ENCODE measurements at regions not wholly inside any gene's neighbourhood (a gene's known extent, or its start where the extent isn't known, plus 50 kb on each side); places are given as distances from the start of the nearest gene placed in this dataset.
"Not testable (repeated sequence)": the region's sequence is repeated elsewhere in the genome, so short reads cannot be mapped to it uniquely, and the experiment has no call there.

- no peak for DNase-seq
Measured at GRCh38 chr11:134863294-134863693, 451.3 kb upstream of the B3GAT1 start.

- no peak for DNase-seq
Measured at GRCh38 chr11:134862587-134863195, 450.6 kb upstream of the B3GAT1 start.

GRCh38 chr11:134862105-134862502 is 450.1 kb upstream of the B3GAT1 start:
- no peak for DNase-seq

GRCh38 chr11:134861490-134862104 is 449.6 kb upstream of the B3GAT1 start:
- DNase-seq: no peak

- DNase-seq: no peak
Measured at GRCh38 chr11:134858783-134859480, 446.9 kb upstream of the B3GAT1 start.

- no peak for DNase-seq
Measured at GRCh38 chr11:134857035-134857434, 445.0 kb upstream of the B3GAT1 start.

GRCh38 chr11:134856056-134856971 is 444.3 kb upstream of the B3GAT1 start:
- no peak for DNase-seq

GRCh38 chr11:134853992-134854991 is 442.2 kb upstream of the B3GAT1 start:
- DNase-seq: no peak

GRCh38 chr11:134851503-134852224 is 439.6 kb upstream of the B3GAT1 start:
- DNase-seq: not testable (repeated sequence)

GRCh38 chr11:134850566-134850965 is 438.5 kb upstream of the B3GAT1 start:
- no peak for DNase-seq

GRCh38 chr11:134849833-134850232 is 437.8 kb upstream of the B3GAT1 start:
- no peak for DNase-seq

GRCh38 chr11:134847083-134847715 is 435.2 kb upstream of the B3GAT1 start:
- DNase-seq: no peak

- DNase-seq: no peak
Measured at GRCh38 chr11:134846328-134847082, 434.5 kb upstream of the B3GAT1 start.

GRCh38 chr11:134845474-134846327 is 433.7 kb upstream of the B3GAT1 start:
- no peak for DNase-seq

GRCh38 chr11:134844838-134845237 is 432.8 kb upstream of the B3GAT1 start:
- no peak for DNase-seq

GRCh38 chr11:134843735-134844134 is 431.7 kb upstream of the B3GAT1 start:
- DNase-seq: no peak

GRCh38 chr11:134843020-134843419 is 431.0 kb upstream of the B3GAT1 start:
- no peak for DNase-seq

- no peak for DNase-seq
Measured at GRCh38 chr11:134841972-134842371, 429.9 kb upstream of the B3GAT1 start.

- no peak for DNase-seq
Measured at GRCh38 chr11:134841411-134841810, 429.4 kb upstream of the B3GAT1 start.
